Thoracic aorta (tissue), 2 donors: ENCODE measurements at regions not wholly inside any gene's neighbourhood (a gene's known extent, or its start where the extent isn't known, plus 50 kb on each side); places are given as distances from the start of the nearest gene placed in this dataset.

Experiments
- ATAC-seq: fragments of 150-250 bp; one replicate; pipeline ENCODE4 v1.8.0; 2017; ENCODE audit warnings: low read depth; ENCODE audit not compliant: insufficient number of reproducible peaks, low FRiP score
- DNase-seq: peaks from one replicate; pipeline ENCODE4 v3.0.0-alpha.2; 2020; ENCODE audit warnings: low spot score
- H3K27ac ChIP-seq, 2 donors: fragments of 200-600 bp; sonication (generic); 1 replicate in 1 of 2; 2 replicates in 1 of 2; pipeline ENCODE4 v1.5.1; 2016; ENCODE audit warnings: mild to moderate bottlenecking in 2 of 2, moderate library complexity in 2 of 2
- H3K27me3 ChIP-seq: fragments of 200-600 bp; sonication (generic); replicated peaks from 2 replicates; pipeline ENCODE4 v1.6.0; 2016; ENCODE audit warnings: mild to moderate bottlenecking; ENCODE audit not compliant: insufficient read depth
- H3K36me3 ChIP-seq: fragments of 200-600 bp; sonication (generic); one replicate; pipeline ENCODE4 v1.5.1; 2016
- H3K4me1 ChIP-seq, 2 donors: fragments of 200-600 bp; sonication (generic); 1 replicate in 1 of 2; 2 replicates in 1 of 2; pipeline versions ENCODE4 v1.5.1 to v1.6.0; 2016; ENCODE audit warnings: low read depth in 2 of 2, mild to moderate bottlenecking in 1 of 2; ENCODE audit not compliant: control insufficient read depth in 1 of 2
- H3K4me3 ChIP-seq: fragments of 200-600 bp; sonication (generic); 2 replicates; pipeline ENCODE4 v1.5.1; 2016; ENCODE audit warnings: mild to moderate bottlenecking
- H3K9me3 ChIP-seq: fragments of 200-600 bp; sonication (generic); 2 replicates; pipeline ENCODE4 v1.5.1; 2016
- CTCF ChIP-seq: fragments of 200-600 bp; sonication (generic); IDR thresholded peaks from one replicate; pipeline ENCODE4 v1.5.1; 2019; ENCODE audit warnings: antibody characterized with exemption

GRCh38 chr12:107583551-107583950, 102.0 kb upstream of the PWP1 start:
- TF ChIP-seq CTCF: no peak
- Histone ChIP-seq H3K9me3 (peaks cover 4% of the 10 kb centered on the region), H3K4me1 (no peaks in the 10 kb centered on the region), H3K4me3 (no peak overlapping the region), H3K36me3 (no peaks in the 10 kb centered on the region), H3K27ac (no peak overlapping the region), H3K27me3 (no peaks in the 10 kb centered on the region)
- DNase-seq (no peak), ATAC-seq (no peak)

GRCh38 chr12:107584563-107584962, 101.0 kb upstream of the PWP1 start:
- Histone ChIP-seq H3K4me3 (no peak overlapping the region), H3K27ac (no peak overlapping the region), H3K9me3 (peaks cover 4% of the 10 kb centered on the region), H3K27me3 (no peaks in the 10 kb centered on the region), H3K36me3 (no peaks in the 10 kb centered on the region), H3K4me1 (no peaks in the 10 kb centered on the region)
- no peak for TF ChIP-seq CTCF
- ATAC-seq (no peak), DNase-seq (no peak)

- ATAC-seq: no peak
- no peak for DNase-seq
- Histone ChIP-seq H3K9me3 (peaks cover 4% of the 10 kb centered on the region), H3K36me3 (no peaks in the 10 kb centered on the region), H3K27ac (no peak overlapping the region), H3K27me3 (no peaks in the 10 kb centered on the region), H3K4me1 (peaks cover 0 to 7% of the 10 kb centered on the region in 2 donors), H3K4me3 (no peak overlapping the region)
- TF ChIP-seq CTCF: no peak
These were observed 99.2 kb upstream of the PWP1 start for GRCh38 chr12:107586256-107586970.

- DNase-seq (no peak), ATAC-seq (no peak)
- no peak overlapping the region for H3K4me3 ChIP-seq
- no peaks in the 10 kb centered on the region for H3K36me3 ChIP-seq
- no peak for TF ChIP-seq CTCF
- no peak overlapping the region for H3K27ac ChIP-seq
- no peaks in the 10 kb centered on the region for H3K27me3 ChIP-seq
- H3K9me3 ChIP-seq: peaks cover 12% of the 10 kb centered on the region
- peaks cover 0 to 7% of the 10 kb centered on the region in 2 donors for H3K4me1 ChIP-seq
These were observed 95.2 kb upstream of the PWP1 start for GRCh38 chr12:107590413-107590812.

- Histone ChIP-seq H3K27ac (no peak overlapping the region), H3K9me3 (peaks cover 12% of the 10 kb centered on the region), H3K4me1 (peaks cover 0 to 7% of the 10 kb centered on the region in 2 donors), H3K36me3 (no peaks in the 10 kb centered on the region), H3K27me3 (no peaks in the 10 kb centered on the region), H3K4me3 (no peak overlapping the region)
- no peak for TF ChIP-seq CTCF
- ATAC-seq: no peak
- no peak for DNase-seq
These were observed 94.7 kb upstream of the PWP1 start for GRCh38 chr12:107590814-107591375.
